Glutamatergic neuron (in vitro differentiated cells): ENCODE measurements at regions not wholly inside any gene's neighbourhood (a gene's known extent, or its start where the extent isn't known, plus 50 kb on each side); places are given as distances from the start of the nearest gene placed in this dataset.

Experiments
- DNase-seq: peaks from one replicate; pipeline ENCODE4 v3.0.0; 2022
- H3K27ac Mint-ChIP-seq: one replicate; pipeline ENCODE4 v1.8.0; 2020; ENCODE audit warnings: mild to moderate bottlenecking, mixed read lengths, inconsistent platforms; ENCODE audit not compliant: unreplicated experiment
- H3K27me3 Mint-ChIP-seq: one replicate; pipeline ENCODE4 v1.8.0; 2020; ENCODE audit warnings: mild to moderate bottlenecking, moderate library complexity, mixed read lengths, inconsistent platforms; ENCODE audit not compliant: unreplicated experiment
- H3K36me3 Mint-ChIP-seq: one replicate; pipeline ENCODE4 v1.8.0; 2020; ENCODE audit warnings: mild to moderate bottlenecking, mixed read lengths, inconsistent platforms; ENCODE audit not compliant: unreplicated experiment
- H3K4me1 Mint-ChIP-seq: one replicate; pipeline ENCODE4 v1.8.0; 2020; ENCODE audit warnings: mild to moderate bottlenecking, low read depth, mixed read lengths, inconsistent platforms; ENCODE audit not compliant: unreplicated experiment
- H3K4me3 Mint-ChIP-seq: one replicate; pipeline ENCODE4 v1.8.0; 2020; ENCODE audit warnings: mild to moderate bottlenecking, mixed read lengths, inconsistent platforms; ENCODE audit not compliant: unreplicated experiment
- H3K9me3 Mint-ChIP-seq: one replicate; pipeline ENCODE4 v1.8.0; 2020; ENCODE audit warnings: mild to moderate bottlenecking, moderate library complexity, mixed read lengths, inconsistent platforms; ENCODE audit not compliant: unreplicated experiment
- TF ChIP-seq, protein P1 (sequence below): fragments of 200-600 bp; sonication (generic); IDR thresholded peaks from one replicate; pipeline ENCODE4 v1.5.0; 2021; ENCODE audit not compliant: partially characterized antibody, unreplicated experiment

DNA sequence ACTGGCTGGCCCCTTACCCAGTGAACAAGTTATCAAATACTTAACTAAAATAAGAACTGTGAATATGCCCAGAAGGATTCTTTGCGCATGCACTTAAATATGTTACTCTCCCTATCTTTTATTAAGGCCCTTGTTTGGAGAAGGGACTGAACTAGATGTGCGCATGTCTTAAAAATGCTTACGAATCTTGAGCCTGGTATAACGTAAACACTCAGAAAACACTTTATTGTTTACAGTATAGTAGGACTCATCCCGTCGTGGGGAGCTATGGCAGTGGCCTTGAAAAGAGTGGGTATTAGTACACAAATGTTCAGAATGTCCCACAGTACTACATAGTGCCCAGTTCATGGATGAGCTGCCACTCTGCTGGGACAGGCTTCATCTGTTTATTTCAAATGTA, 75.9 kb upstream of the MAP4K3 start:
- H3K36me3 Mint-ChIP-seq: no peaks in the 10 kb centered on the region
- H3K4me3 Mint-ChIP-seq: no peak overlapping the region
- TF ChIP-seq, protein P1, sequence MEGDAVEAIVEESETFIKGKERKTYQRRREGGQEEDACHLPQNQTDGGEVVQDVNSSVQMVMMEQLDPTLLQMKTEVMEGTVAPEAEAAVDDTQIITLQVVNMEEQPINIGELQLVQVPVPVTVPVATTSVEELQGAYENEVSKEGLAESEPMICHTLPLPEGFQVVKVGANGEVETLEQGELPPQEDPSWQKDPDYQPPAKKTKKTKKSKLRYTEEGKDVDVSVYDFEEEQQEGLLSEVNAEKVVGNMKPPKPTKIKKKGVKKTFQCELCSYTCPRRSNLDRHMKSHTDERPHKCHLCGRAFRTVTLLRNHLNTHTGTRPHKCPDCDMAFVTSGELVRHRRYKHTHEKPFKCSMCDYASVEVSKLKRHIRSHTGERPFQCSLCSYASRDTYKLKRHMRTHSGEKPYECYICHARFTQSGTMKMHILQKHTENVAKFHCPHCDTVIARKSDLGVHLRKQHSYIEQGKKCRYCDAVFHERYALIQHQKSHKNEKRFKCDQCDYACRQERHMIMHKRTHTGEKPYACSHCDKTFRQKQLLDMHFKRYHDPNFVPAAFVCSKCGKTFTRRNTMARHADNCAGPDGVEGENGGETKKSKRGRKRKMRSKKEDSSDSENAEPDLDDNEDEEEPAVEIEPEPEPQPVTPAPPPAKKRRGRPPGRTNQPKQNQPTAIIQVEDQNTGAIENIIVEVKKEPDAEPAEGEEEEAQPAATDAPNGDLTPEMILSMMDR: no peak
- peaks cover 21% of the 10 kb centered on the region for H3K4me1 Mint-ChIP-seq
- H3K9me3 Mint-ChIP-seq: peaks cover 4% of the 10 kb centered on the region
- DNase-seq: no peak
- H3K27ac Mint-ChIP-seq: no peak overlapping the region
- peaks cover 6% of the 10 kb centered on the region for H3K27me3 Mint-ChIP-seq

DNA sequence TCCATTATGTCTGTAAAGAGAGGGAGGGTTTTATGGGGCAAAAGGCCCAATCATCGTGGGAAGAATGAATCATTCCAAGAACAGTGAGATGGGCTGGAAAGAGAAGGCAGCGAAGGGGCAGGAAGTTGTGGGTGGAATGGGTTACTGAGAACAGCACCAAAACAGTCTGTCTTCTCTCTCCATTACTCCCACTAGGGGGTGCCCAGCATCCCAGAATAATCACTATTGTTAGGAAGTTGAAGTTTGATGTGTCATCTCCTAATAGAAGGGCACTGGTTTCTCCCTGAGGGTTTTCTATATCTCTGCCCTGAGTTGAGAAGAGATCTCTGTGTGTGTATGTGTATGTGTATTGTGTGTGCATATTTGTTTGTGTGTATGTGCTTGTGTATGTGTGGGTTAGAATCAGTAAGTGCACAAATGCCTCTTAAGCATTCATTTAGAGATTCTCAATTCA, 76.6 kb upstream of the MAP4K3 start:
- peaks cover 4% of the 10 kb centered on the region for H3K9me3 Mint-ChIP-seq
- no peaks in the 10 kb centered on the region for H3K36me3 Mint-ChIP-seq
- DNase-seq: peak; percentile 19
- peaks cover 19% of the 10 kb centered on the region for H3K4me1 Mint-ChIP-seq
- H3K27ac Mint-ChIP-seq: no peak overlapping the region
- no peak overlapping the region for H3K4me3 Mint-ChIP-seq
- H3K27me3 Mint-ChIP-seq: peaks cover 6% of the 10 kb centered on the region
- TF ChIP-seq, protein P1: peak; percentile 36

DNA sequence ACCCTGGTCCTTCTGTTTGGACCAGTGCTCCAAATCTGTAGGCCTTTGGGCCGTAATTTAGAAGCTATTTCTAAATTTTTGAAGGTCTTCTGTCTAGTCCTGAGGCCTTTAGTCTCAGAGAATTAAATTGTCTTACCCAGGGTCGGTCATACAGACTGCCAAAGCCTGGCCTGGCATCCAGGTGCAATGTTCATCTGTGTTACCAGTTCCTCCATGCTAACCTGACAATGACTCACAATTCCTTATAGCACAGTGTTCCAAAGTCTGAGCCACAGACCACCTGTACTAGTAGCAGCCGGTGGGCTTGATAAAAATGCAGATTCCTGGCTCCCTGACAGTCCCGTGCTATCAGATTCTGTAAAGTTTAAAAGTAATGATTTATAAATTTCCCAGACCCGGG, 77.7 kb upstream of the MAP4K3 start:
- H3K4me1 Mint-ChIP-seq: peaks cover 19% of the 10 kb centered on the region
- no peak for DNase-seq
- H3K36me3 Mint-ChIP-seq: no peaks in the 10 kb centered on the region
- H3K9me3 Mint-ChIP-seq: peaks cover 4% of the 10 kb centered on the region
- TF ChIP-seq, protein P1: no peak
- H3K27me3 Mint-ChIP-seq: peaks cover 6% of the 10 kb centered on the region
- H3K27ac Mint-ChIP-seq: no peak overlapping the region
- H3K4me3 Mint-ChIP-seq: no peak overlapping the region

DNA sequence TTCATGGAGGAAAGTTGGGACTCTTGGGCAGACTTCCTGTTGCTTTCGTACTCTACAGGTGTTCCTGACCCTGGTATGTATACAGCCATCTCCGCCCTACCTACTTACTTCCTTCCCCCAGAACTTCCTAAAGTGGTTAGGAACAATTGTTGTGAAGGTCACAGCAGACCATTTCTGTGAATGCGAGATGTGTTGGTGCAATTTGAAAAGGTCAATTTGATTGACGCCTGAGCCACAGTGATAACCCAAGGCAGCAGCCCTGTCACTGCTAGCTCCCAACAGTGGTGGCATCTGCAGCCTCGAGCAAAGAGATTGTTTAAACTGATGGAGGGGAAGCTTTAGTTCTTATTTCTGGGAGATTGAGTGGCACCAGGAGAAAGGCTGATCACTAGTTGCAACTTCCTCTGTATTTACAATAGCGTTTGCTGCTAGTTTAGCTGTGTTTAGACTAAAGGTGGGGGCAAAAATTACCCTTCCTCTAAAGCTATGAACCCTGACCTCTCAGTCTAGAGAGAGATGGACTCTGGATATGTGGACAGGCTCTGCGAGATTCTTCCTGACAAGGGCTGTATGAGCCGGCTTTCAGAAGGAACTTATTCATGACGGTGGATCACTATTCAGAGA, 78.3 kb upstream of the MAP4K3 start:
- H3K27me3 Mint-ChIP-seq: peaks cover 6% of the 10 kb centered on the region
- H3K27ac Mint-ChIP-seq: peak overlapping the region; percentile 67
- no peaks in the 10 kb centered on the region for H3K36me3 Mint-ChIP-seq
- TF ChIP-seq, protein P1: no peak
- DNase-seq: no peak
- H3K4me1 Mint-ChIP-seq: peaks cover 19% of the 10 kb centered on the region
- peaks cover 4% of the 10 kb centered on the region for H3K9me3 Mint-ChIP-seq
- no peak overlapping the region for H3K4me3 Mint-ChIP-seq

DNA sequence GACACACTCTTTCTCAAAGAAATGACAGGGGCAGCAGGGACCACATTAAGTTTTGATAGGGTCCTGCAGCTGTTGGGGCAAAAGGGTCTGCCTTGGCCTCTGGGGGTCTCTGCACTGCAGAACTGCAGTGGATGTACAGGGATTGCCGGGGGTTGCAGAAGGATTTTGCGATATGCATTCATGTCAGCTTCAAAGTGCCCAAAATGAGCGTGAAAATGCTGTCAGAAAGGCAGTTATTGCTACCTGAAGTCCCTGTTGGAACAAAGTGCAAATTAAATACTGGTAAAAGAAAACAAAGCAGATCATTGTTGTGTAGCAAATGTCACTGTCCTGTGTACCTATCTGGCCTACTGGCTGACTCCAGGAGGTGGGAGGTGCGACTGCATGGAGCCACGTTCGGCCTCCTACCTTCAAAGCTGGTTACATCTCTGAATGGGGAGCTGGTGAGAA, 78.8 kb upstream of the MAP4K3 start:
- Mint-ChIP-seq H3K36me3 (peaks cover 3% of the 10 kb centered on the region), H3K27me3 (peaks cover 6% of the 10 kb centered on the region), H3K9me3 (peaks cover 4% of the 10 kb centered on the region), H3K27ac (peak overlapping the region; percentile 49), H3K4me3 (no peak overlapping the region), H3K4me1 (peaks cover 19% of the 10 kb centered on the region)
- TF ChIP-seq, protein P1: no peak
- DNase-seq: no peak
